GM23248 (cell line): ENCODE measurements at regions not wholly inside any gene's neighbourhood (a gene's known extent, or its start where the extent isn't known, plus 50 kb on each side); places are given as distances from the start of the nearest gene placed in this dataset.

Experiments
- DNase-seq: peaks from one replicate; pipeline ENCODE4 v3.0.0-alpha.2; 2015
- H2AFZ ChIP-seq: fragments of 200-600 bp; sonication (generic); 2 replicates; pipeline ENCODE4 v1.6.1; 2016; ENCODE audit warnings: antibody characterized with exemption
- H3F3A ChIP-seq: fragments of 200-600 bp; sonication (generic); 2 replicates; pipeline ENCODE4 v1.6.1; 2016; ENCODE audit warnings: mild to moderate bottlenecking, antibody characterized with exemption, mixed run types; ENCODE audit not compliant: insufficient read depth
- H3K27ac ChIP-seq: fragments of 200-600 bp; sonication (generic); 2 replicates; pipeline ENCODE4 v1.5.1; 2016; ENCODE audit warnings: mild to moderate bottlenecking
- H3K27me3 ChIP-seq: fragments of 200-600 bp; sonication (generic); replicated peaks from 2 replicates; pipeline ENCODE4 v1.6.1; 2016; ENCODE audit warnings: mild to moderate bottlenecking; ENCODE audit not compliant: insufficient read depth
- H3K36me3 ChIP-seq: fragments of 200-600 bp; sonication (generic); 2 replicates; pipeline ENCODE4 v1.6.1; 2016; ENCODE audit warnings: low read depth, mild to moderate bottlenecking
- H3K4me1 ChIP-seq: fragments of 200-600 bp; sonication (generic); 2 replicates; pipeline ENCODE4 v1.6.1; 2016; ENCODE audit warnings: mild to moderate bottlenecking; ENCODE audit not compliant: insufficient read depth
- H3K4me2 ChIP-seq: fragments of 200-600 bp; sonication (generic); one replicate; pipeline ENCODE4 v1.6.1; 2016; ENCODE audit warnings: mild to moderate bottlenecking; ENCODE audit not compliant: unreplicated experiment
- H3K4me3 ChIP-seq: fragments of 200-600 bp; sonication (generic); 2 replicates; pipeline ENCODE4 v1.5.1; 2016; ENCODE audit warnings: mild to moderate bottlenecking
- H3K79me2 ChIP-seq: fragments of 200-600 bp; sonication (generic); 2 replicates; pipeline ENCODE4 v1.6.1; 2016; ENCODE audit warnings: mild to moderate bottlenecking; ENCODE audit not compliant: insufficient read depth
- H3K9ac ChIP-seq: fragments of 200-600 bp; sonication (generic); 2 replicates; pipeline ENCODE4 v1.6.1; 2016; ENCODE audit warnings: mild to moderate bottlenecking
- H3K9me2 ChIP-seq: fragments of 200-600 bp; sonication (generic); 2 replicates; pipeline ENCODE4 v1.6.1; 2016; ENCODE audit warnings: mixed run types, mild to moderate bottlenecking, moderate library complexity; ENCODE audit not compliant: insufficient read depth
- H3K9me3 ChIP-seq: fragments of 200-600 bp; sonication (generic); one replicate; pipeline ENCODE4 v1.6.1; 2017; ENCODE audit warnings: low read depth
- H4K20me1 ChIP-seq: fragments of 200-600 bp; sonication (generic); 2 replicates; pipeline ENCODE4 v1.6.0; 2016; ENCODE audit not compliant: insufficient read depth
- EZH2 ChIP-seq: fragments of 200-600 bp; sonication (generic); IDR thresholded peaks from 2 replicates; pipeline ENCODE4 v1.6.1; 2018; ENCODE audit warnings: antibody characterized with exemption, mild to moderate bottlenecking; ENCODE audit not compliant: insufficient read depth, poor library complexity, severe bottlenecking
- EZH2phosphoT487 ChIP-seq: fragments of 200-600 bp; sonication (generic); IDR thresholded peaks from 2 replicates; pipeline ENCODE4 v1.6.1; 2018; ENCODE audit warnings: antibody characterized with exemption, moderate library complexity, mild to moderate bottlenecking, low read depth; ENCODE audit not compliant: insufficient read depth
- WGBS, 2 experiments: methylation state at CpG; one replicate each; pipeline ENCODE4 v1.1.6; 2015 to 2017; ENCODE audit warnings: low lambda C conversion rate in 2 of 2, low coverage in 1 of 2; ENCODE audit errors: missing lambda C conversion rate in 2 of 2; 5-methylcytosine and 5-hydroxymethylcytosine counted together
- in situ Hi-C: fragments of 300-500 bp; cut with MboI; formaldehyde crosslinking; loops from 2 replicates; pipeline ENCODE4 v1.15.0; 2020

DNA sequence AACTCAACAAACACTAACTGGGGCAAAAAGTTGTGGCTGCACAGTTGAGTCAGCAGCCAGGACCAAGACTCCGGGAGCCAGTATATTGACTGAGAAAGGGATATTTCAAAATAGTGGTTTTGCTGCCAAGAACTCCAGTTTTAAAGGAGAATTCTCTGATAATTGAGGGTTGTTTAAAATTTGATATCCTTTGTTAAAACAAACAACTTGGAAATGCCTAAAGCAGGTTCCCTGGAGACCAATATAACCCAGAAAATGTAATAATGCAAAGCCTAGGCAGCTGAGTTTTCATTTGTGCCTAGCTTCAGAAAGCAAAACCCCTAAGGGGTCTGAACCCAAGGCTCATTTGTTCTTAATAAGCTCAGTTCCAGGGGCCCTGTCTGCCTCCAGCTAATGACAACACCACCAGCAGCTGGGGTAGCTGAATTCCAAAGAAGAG lies 311.7 kb upstream of the CCDC196 start:
- Histone ChIP-seq H3F3A (no peaks in the 10 kb centered on the region), H3K9me3 (no peaks in the 10 kb centered on the region), H3K4me1 (no peaks in the 10 kb centered on the region), H3K27ac (no peak overlapping the region), H4K20me1 (no peaks in the 10 kb centered on the region), H3K27me3 (0 out of 2 replicates have a peak, but pooled peaks cover 4% of the 10 kb centered on the region), H3K4me3 (no peak overlapping the region), H3K9me2 (no peaks in the 10 kb centered on the region), H3K4me2 (no peak overlapping the region), H3K79me2 (no peaks in the 10 kb centered on the region), H3K36me3 (no peaks in the 10 kb centered on the region), H2AFZ (no peak overlapping the region), H3K9ac (no peak overlapping the region)
- in situ Hi-C loops: no loop called here
- no peak for TF ChIP-seq EZH2
- TF ChIP-seq EZH2phosphoT487: no peak
- WGBS, 2 experiments: 4 to 5% methylated on average over 1 of the region's 1 CpG
- DNase-seq: peak; percentile 8

DNA sequence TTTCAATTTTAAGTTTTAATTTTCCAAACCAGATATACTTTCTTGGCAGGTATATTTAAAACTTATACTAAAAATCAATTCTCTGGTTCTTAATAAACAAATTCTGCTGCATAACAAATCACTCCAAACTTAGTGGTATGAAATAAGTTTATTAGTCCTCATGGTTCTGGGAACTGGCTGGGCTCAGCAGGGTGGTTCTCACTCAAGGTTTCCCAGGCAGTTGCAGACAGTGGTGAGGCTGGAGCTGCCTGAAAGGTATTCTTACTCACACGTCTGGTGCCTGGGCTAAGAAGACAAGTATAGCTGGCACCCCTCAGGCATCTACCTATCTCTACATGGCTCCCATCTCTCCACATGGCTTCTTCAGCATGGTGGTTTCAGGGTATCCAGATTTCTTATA lies 308.2 kb upstream of the CCDC196 start:
- WGBS, 2 experiments: 0 to 10% methylated on average over 1 of the region's 1 CpG
- Histone ChIP-seq H3K27ac (no peak overlapping the region), H3K9me2 (no peaks in the 10 kb centered on the region), H3K27me3 (no peaks in the 10 kb centered on the region), H3K79me2 (no peaks in the 10 kb centered on the region), H3K36me3 (no peaks in the 10 kb centered on the region), H3K9me3 (no peaks in the 10 kb centered on the region), H3F3A (no peaks in the 10 kb centered on the region), H3K9ac (no peak overlapping the region), H2AFZ (no peak overlapping the region), H3K4me2 (no peak overlapping the region), H4K20me1 (no peaks in the 10 kb centered on the region), H3K4me3 (no peak overlapping the region), H3K4me1 (no peaks in the 10 kb centered on the region)
- TF ChIP-seq EZH2: no peak
- TF ChIP-seq EZH2phosphoT487: no peak
- in situ Hi-C loops: no loop called here
- DNase-seq: no peak

DNA sequence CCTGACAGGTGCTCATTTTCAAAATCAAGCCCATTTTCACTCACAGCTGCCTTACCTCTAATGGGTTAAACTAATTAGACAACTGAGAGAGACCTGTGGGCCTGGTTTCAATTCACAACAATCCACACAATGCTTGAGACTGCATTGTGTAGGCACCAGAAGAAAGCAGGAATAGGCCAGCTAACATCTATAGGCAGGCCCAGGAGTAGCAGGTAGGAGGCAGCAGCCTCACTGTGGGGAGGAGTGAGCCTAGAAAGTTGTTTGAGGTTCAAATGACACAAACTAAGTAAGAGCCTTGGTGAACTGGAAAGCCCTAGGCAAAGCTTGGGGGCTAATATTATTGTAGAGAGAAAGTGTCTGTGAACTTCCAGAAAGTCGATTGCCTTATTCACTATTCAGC lies 289.5 kb upstream of the CCDC196 start:
- no peak overlapping the region for H3K4me2 ChIP-seq
- H3K27ac ChIP-seq: no peak overlapping the region
- no peaks in the 10 kb centered on the region for H3K9me2 ChIP-seq
- TF ChIP-seq EZH2 (no peak), EZH2phosphoT487 (no peak)
- 7% methylated on average over 1 of the region's 1 CpG for WGBS, 2 experiments
- H3K36me3 ChIP-seq: no peaks in the 10 kb centered on the region
- H2AFZ ChIP-seq: no peak overlapping the region
- no peaks in the 10 kb centered on the region for H3K79me2 ChIP-seq
- in situ Hi-C loops: no loop called here
- no peaks in the 10 kb centered on the region for H3F3A ChIP-seq
- no peak for DNase-seq
- no peaks in the 10 kb centered on the region for H4K20me1 ChIP-seq
- H3K4me3 ChIP-seq: no peak overlapping the region
- no peaks in the 10 kb centered on the region for H3K9me3 ChIP-seq
- H3K4me1 ChIP-seq: no peaks in the 10 kb centered on the region
- no peak overlapping the region for H3K9ac ChIP-seq
- H3K27me3 ChIP-seq: no peaks in the 10 kb centered on the region

DNA sequence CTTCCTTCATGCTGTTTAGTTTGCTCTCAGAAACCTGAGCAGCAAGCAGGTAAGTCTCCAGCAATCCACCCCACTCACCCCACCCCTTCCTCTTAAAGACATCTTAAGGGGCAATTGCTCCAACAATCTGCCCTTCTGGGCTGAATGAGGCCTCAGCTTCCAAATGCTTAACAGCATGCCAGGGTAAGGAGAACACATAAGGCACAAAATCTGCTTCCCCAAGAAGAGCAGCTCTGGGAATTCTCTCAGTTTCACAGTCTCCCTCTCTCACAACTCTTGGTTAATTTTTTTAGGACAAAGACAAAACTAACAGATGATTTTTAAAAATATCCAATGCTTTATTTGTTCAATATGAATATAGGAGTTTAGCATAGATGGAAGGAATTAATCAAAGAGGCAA lies 288.9 kb upstream of the CCDC196 start:
- Histone ChIP-seq H3K27me3 (no peaks in the 10 kb centered on the region), H3K4me3 (no peak overlapping the region), H3F3A (no peaks in the 10 kb centered on the region), H3K4me1 (no peaks in the 10 kb centered on the region), H2AFZ (no peak overlapping the region), H3K4me2 (no peak overlapping the region), H4K20me1 (no peaks in the 10 kb centered on the region), H3K27ac (no peak overlapping the region), H3K9me2 (no peaks in the 10 kb centered on the region), H3K9me3 (no peaks in the 10 kb centered on the region), H3K9ac (no peak overlapping the region), H3K36me3 (no peaks in the 10 kb centered on the region), H3K79me2 (no peaks in the 10 kb centered on the region)
- no peak for DNase-seq
- TF ChIP-seq EZH2: no peak
- no peak for TF ChIP-seq EZH2phosphoT487
- in situ Hi-C loops: no loop called here

DNA sequence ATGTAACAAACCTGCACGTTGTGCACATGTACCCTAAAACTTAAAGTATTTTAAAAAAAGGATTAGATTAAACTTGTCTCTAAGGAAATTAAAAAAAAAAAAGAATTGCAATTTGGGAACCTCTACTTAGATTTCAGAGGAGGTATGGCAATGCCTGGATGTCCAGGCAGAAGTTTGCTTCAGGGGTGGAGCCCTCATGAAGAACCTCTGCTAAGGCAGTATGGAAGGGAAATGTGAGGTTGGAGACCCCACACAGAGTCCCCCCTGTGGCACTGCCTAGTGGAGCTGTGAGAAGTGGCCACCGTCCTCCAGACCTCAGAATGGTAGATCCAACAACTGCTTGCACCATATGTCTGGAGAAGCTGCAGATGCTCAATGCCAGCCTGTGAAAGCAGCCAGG lies 279.6 kb upstream of the CCDC196 start:
- H4K20me1 ChIP-seq: no peaks in the 10 kb centered on the region
- H3K9ac ChIP-seq: no peak overlapping the region
- 12 to 15% methylated on average over 2 of the region's 2 CpGs for WGBS, 2 experiments
- no peaks in the 10 kb centered on the region for H3K9me2 ChIP-seq
- DNase-seq: no peak
- no peak overlapping the region for H3K4me2 ChIP-seq
- TF ChIP-seq EZH2 (no peak), EZH2phosphoT487 (no peak)
- no peaks in the 10 kb centered on the region for H3K27me3 ChIP-seq
- H3K27ac ChIP-seq: no peak overlapping the region
- no peak overlapping the region for H2AFZ ChIP-seq
- H3K9me3 ChIP-seq: no peaks in the 10 kb centered on the region
- H3K36me3 ChIP-seq: no peaks in the 10 kb centered on the region
- no peaks in the 10 kb centered on the region for H3K79me2 ChIP-seq
- H3F3A ChIP-seq: no peaks in the 10 kb centered on the region
- no peak overlapping the region for H3K4me3 ChIP-seq
- in situ Hi-C loops: no loop called here
- H3K4me1 ChIP-seq: no peaks in the 10 kb centered on the region
